HG03565 (cell line): ENCODE measurements at regions not wholly inside any gene's neighbourhood (a gene's known extent, or its start where the extent isn't known, plus 50 kb on each side); places are given as distances from the start of the nearest gene placed in this dataset.
A peak's percentile ranks its signal among the peaks of the same experiment; 100 is the strongest.

Experiments
- ATAC-seq: cut with Tn5 transposase; IDR thresholded peaks from one replicate; pipeline ENCODE4 v1.9.1; 2021; ENCODE audit warnings: mild to moderate bottlenecking, moderate library complexity; ENCODE audit not compliant: unreplicated experiment

DNA sequence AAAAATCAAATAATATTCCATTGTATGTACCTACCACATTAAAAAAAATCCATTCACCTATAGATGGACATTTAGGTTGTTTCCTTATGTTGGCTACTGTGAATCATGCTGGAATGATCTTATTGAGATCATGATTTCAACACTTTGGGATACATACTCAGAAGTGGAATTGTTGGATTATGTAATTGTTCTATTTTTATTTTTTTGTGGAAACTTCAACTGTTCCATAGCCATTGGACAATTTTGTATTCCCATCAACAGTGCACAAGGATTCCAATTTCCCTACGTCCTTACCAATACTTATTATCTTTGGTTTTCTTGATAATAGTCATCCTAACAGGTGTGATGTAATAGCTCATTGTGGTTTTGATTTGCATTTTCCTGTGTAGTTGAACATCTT, 834.0 kb downstream of the MAFB start:
- no peak for ATAC-seq

DNA sequence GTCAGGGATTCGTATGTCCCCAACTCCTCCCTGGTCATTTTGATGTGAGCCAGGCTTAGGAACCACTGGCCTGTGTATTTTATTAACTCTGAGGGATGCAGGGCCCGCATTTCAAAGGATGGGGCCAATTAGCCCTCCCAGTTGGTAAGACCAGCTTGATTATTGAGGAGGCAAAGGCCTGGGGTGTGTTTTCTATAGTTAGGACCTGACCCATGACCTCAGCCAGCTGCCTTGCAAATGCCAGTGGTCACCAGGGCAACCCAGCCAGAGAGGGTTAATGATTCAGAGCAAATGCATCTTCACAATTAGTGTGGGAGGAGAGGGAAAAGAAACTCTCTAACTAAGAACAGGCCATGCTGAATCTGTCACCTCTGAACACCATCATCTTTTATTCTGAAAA, 835.4 kb downstream of the MAFB start:
- no peak for ATAC-seq

DNA sequence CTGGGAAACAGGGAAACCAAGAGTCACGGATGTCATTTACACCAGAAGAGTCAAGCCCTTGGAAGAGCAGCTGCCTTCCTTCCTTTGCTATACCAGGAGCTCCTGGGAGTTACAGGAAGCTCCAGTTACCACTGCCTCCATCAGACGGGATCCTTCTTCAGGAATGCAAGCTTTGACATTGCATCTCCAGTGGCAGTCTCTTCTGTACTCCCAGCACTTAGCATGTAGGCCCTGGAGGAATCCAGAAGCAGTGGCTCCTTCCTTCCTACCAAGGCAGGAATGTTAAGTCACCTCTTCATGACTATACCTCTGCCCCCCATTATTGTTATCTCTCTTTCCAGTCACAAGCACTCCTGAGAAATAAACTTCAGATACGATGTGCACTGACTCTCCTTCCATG, 836.0 kb downstream of the MAFB start:
- no peak for ATAC-seq

DNA sequence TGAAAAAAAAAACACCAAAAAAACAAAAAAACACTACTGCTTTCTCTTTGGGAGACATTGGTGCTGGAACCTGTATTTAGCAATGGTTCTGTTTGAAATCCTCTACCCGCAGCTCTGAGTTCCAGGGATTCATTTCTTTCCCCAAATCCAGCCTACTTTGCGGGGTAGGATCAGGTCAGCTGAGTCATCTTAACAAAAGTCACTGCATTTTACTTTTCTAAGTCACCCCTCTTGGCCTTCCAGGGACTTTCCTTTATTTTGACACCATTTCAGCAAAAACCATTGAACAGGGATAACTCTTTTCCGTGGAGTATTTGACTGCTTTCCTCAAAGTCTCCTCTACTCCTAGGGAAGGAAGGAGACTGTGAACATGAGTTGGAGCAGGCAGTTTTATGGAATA, 837.6 kb downstream of the MAFB start:
- ATAC-seq = no peak

DNA sequence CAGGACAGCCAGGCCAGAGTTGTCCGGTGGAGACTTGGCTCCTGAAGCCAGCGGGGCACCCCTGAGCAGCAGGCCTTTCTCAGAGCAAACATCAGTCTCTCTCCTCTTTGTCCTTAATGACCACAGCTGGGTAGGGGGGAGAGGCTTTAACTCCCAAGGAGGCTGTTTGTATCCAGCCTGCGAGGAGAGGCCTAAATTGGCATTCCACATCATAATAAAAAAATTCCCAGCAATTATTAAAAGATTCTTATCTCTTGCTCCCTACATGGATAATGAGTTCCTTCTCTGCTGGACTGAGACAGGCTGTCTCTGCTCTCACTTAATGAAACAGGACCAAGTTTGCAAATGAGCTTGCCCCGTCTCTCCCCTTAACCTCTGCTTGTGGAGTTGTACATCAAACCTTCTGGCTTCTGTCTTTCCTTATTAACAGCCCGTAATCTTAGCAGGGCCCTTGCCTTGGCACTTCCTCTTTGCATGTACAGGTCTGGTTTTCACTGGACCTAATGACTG, 838.2 kb downstream of the MAFB start:
- no peak for ATAC-seq

DNA sequence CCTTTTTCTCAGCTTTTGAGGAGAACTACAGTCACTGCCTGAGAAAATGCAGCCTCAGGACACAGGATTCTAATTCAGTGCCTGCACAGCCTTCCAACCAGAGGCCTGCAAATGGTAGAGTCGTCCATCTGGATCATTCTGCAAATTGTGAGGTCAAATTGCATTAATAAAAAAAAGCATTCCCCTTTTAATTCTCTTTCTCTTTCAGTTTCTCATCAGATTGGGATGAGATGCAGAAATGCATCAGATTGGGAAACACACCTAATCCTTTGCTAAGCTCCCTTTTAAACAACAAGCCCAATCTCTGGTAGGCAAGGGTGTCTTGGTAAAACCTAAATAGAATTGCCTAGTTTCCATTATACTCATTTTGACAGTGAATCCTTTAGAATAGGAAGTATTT, 838.8 kb downstream of the MAFB start:
- ATAC-seq = no peak

DNA sequence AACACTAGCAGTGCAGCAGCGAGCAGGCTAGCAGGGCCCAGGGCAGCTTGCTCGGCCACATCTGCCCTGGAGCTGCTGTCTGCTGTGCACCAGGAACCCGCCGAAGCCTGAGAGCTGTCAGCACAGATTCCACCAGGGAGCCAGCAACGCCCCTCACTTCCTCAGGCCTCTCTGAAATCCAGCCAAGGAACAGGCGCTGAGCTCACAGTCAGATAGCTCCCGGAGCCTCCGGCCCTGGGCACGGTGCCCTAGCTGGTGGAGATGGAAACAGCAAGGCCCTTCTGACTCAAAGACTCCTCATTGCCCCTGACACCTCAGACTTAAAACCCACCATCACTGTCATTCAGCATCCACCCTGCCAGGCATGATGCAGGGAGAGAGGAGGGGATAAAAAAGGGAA, 839.4 kb downstream of the MAFB start:
- no peak for ATAC-seq

DNA sequence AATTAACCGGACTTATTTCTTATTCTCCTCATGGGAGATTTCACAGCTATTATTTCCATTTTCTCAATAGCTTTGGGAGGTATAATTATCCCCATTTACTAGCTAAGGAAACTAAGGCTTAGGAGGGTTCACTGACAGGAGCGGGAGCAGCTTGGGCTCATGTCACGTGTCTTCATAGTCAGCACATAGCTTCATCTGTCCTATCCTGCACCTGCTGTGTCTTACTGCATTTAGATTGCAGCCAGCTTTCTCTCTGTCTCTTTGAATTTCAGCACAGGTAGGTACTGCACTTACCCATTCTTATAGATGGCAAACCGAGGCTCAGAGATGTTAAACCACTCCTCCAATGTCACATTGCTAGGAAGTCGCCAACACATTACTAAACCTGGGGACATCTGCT, 839.9 kb downstream of the MAFB start:
- ATAC-seq = no peak

DNA sequence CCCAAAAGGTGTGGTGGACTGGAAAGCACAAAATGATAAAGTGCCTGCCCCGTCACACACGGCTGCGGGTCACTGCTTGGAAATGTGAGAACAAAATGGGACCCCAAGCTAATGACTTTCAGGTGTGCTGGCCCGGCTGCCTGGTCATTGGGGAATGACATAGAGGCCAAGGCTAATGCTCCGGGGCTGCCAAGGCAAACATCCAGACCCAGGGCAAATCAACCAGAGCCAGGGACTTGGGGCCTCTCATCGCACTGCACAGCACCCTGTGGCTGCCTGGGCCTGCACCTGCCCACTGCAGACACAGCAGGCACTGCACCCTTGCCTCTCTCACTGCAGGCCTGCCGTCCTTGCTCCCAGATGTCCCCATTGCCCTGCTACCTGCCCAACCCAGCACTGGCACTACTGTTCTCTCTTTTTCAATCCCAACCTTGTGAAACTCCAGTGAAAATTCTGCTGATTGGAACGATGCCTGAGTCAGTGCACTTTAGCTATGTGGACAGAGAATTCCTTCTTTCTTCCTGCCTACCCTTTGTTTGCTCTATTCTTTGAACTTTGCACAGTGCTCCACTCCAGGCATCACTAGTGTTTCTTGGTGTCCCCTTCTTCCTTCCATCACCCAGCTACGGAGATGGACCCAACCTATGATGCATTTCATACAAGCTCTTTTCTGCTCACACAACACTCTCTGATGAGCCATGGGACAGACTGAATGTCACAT, 849.5 kb downstream of the MAFB start:
- no peak for ATAC-seq

DNA sequence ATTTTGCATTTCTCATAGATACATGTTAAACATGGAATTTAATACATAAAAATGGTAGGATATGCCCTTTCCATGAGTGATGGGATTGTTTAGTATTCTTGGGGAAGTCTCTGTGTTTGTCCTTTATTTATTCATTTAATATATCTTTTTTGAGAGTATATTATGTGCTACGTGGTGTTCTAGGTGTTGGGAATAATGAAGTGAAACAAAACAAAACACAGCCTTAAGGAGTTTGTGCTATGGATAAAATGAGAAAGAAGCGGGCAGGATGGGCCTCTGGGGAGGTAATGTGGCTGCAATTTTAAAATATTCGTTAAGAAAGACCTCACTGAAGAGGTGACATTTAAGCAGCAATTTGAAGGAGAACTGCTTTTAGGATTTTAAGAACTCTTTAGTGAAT, 851.5 kb downstream of the MAFB start:
- no peak for ATAC-seq

DNA sequence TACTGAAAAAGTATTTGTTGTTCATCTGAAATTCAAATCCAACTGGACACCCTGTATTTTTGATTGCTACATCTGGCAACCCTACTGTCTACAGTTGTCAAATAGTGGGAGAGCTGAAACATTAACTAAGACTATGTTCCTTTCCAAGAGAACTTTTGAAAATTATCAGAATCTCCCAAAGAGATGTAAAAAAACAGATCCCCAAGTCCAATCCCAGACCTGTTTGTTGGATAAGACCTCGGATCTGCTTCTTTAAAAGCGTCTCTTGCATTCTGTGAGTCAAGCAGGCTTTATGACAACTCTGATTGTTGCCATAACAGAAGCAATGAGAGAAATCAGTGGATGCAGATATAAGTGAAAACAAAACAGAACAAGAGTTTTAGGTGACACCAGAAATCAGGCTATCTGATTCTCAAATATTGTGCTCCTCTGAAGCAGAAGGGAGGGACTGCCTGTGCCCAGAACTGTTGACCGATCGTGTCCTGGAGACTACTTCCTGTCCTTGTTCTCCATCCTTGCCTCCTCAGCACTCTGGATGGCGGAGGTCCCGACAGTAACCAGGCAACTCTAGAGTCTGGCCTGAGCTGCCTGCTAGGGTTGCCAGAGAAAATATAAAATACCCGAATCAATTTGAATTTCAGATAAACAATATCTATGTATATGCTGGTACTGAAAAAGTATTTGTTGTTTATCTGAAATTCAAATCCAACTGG, 853.8 kb downstream of the MAFB start:
- no peak for ATAC-seq

DNA sequence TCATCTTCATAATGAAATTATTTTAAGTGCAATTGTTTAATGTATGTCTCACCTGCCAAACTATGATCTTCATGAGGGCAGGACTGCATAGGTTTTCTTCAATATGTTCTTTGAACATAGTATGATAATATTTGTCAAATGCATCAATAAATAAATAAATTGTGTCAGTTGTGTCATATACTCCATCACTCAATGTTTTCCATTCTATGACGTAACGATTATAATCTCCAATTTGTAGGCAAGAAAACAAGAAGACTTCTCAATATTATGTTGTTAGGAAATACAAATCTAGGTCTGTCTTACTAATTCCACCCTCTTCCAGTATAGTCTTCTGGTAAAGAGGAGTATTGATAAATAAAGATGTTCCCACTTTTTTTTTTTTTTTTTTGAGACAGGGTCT, 858.1 kb downstream of the MAFB start:
- ATAC-seq = no peak

DNA sequence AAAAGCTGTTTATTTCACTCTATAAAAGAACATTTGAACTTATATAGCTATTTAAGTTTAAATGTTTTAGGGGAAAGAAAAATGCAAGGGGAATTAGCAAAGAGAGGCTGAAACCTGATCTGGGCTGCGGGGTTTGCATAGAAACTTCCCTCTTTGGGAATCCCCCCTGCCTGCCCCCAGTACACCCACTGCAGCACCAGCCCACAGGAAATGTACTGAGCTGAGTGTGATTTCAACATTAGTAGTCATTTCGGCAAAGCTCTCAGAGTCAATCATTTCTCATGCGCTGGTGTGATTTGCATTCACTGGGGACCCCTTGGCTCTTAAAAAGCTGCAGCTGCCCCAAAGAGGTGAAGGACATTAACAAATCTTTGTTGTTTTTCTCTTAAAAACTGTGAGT, 859.4 kb downstream of the MAFB start:
- peak; percentile 81 for ATAC-seq

DNA sequence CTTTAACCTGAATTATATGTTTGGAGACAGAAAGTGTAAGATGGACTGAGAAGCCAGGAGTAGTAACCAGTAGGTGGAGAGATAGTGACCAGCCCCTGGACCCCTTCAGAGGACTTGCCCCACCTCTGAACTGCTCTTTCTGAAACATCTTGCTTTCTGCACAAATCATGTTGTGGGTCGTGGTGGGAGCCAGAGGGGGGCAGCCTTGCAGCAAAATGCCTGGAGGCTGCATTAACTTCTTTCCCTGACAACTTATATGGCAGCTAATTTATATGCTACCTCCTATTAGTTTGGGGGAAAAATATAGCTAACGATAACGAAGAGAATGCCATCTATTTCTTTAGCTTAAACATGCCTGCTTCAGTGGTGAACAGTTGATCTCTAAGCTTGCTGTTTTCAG, 859.8 kb downstream of the MAFB start:
- ATAC-seq = no peak

DNA sequence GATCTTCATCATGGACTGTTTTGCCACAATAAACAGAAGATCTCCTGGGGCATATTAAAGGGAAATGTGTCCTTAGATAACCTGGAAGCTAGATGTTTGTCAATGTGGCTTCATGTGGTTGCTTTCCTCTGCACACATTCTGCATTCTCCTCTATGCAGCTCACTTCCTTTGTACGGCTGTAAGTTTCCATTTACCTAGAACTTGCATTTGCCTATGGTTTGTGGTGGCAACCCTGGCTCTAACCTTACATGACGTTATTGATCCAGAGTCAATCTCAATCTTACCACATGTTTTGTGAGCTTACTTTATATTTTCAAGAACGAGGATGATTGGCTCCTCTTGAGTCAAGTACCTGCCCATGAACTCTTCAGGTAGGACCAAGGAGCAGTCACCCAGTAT, 863.1 kb downstream of the MAFB start:
- peak; percentile 59 for ATAC-seq

DNA sequence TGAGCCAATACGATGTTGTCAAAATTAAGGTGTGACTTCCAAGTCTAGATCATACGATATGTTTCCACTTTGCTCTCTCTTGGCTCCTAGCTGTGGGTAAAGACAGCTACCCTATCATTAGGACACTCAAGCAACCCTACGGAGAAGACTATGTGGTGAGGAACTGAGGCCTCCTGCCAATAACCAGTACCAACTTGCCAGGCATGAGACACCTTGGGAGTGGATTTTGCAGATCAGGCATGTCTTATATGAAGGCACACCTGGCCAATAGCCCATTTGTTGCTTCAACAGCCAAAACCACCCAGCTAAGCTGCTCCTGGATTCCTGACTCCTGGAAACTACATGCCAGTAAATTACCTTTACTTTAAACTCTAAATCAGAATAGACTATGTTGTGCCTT, 863.4 kb downstream of the DHX35 start:
- no peak for ATAC-seq

DNA sequence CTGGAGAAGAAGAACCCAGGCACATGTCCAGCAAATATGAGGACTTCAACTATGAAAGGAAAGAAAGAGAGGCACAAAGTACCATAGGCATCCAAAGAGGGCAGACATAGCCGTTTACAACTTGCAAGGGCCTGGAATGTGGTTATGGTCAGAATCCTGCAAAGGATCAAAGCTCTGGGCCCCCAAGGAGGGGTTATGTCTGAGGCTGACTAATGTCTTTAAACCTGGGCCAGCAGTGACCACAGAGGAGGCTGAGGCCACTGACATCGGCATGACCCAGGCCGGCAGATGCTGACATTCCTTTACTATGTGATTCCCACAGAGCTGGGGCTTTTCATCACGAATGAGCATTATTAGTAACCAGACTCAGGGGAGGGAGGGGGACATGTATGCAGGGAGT, 861.1 kb downstream of the DHX35 start:
- no peak for ATAC-seq

DNA sequence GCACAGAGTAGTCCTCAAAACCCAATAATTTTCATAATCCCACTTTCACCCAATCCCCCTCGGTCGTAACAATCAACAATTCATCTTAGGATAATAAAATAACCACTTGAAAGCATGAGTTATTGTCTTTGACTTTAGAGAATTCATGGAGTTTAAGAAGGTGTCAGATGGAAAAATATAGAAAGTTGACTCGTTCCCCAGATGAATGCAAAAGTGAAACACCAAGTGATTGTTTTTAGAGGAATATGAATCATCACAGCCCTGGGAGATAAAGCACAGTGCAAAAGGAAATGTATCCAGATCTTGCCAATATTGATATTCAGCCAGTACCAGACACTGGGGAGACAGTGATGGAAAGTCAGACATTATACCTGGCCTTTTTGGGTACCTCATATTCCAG, 860.5 kb downstream of the DHX35 start:
- ATAC-seq = no peak

DNA sequence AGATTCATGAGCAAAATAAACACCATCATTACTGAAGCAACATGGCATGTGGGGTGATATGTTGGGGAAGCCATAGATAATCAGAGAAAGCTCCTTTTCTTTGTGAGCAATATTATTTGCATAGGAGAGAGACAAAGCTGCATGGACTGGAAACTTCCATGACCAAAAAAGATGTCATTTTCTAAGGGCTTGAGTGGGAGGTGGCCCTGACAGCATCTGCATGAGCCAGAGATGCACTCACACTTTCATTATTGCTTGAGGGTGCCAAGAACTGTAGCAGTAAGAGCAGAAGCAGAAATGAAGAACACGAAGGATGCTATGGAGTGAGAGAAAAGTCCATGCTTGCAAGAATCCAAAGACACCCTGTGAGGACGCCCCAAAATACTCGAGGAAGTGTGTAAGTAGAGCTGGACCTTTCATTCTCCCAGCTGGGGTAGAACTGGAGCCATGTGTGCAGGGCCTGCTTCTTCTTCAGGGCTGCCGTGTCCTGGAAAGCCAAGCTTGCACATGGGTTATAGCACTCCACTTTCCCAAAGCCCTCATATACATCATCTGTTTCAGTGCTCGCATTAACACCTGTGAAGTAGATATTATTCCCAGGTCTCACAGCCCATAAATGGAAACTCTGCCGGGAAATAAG, 851.2 kb downstream of the DHX35 start:
- peak; percentile 53 for ATAC-seq

DNA sequence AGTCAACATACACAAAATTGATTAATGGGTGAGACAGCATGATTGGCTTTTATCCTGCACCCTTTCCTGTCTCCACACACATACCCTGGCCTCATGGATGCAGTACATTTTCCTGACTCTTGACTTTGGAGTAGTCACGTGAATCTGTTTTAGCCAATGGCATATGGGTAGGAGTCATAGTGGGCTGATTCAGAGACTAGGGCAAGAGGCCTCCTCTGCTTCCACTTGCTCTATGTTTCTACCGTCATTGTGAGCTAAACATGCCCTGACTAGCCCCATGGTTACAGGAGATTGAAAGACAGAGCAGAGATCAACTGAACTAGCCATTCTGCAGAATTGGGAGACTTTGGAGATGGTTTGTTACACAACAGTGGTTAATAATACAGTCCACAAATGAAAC, 850.0 kb downstream of the DHX35 start:
- ATAC-seq = no peak

DNA sequence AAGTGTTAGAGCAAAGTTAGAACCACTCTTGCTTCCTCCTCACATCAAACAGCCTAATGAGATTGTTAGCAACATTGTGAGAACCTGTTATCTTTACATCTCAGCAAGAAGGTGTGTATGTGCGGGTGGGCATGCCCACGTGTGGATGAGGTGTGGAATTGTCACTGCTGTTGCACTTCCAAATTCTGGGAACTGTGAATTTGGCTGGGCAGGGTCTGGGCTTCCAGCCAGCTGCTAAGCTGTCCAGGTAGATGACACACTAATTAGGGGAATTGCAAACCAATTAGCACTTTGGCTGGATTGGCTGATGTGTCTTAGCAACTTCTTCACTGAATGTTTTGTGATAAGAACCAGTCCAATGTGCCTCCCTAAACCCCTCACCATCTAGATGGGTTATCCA, 848.2 kb downstream of the DHX35 start:
- ATAC-seq = no peak

DNA sequence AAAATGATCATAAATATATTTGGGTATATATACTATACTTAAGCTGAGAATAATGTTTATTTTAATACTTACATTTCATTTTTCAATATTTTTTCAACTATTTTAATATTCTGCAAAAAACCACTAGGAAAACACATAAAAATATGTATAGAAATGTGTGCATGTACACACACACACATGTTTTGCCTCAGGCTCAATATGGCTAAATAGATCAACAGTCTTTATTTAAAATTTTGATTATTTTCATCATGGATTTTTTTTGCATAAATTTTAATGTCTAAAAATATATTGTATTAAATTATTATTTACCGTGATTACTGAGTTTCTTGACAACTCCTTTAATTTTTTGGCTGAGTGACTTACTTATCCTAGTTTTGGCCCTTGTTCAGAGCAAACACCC, 846.5 kb downstream of the DHX35 start:
- no peak for ATAC-seq
